ENCODE measurements at regions not wholly inside any gene's neighbourhood (a gene's known extent, or its start where the extent isn't known, plus 50 kb on each side); places are given as distances from the start of the nearest gene placed in this dataset.

DNA sequence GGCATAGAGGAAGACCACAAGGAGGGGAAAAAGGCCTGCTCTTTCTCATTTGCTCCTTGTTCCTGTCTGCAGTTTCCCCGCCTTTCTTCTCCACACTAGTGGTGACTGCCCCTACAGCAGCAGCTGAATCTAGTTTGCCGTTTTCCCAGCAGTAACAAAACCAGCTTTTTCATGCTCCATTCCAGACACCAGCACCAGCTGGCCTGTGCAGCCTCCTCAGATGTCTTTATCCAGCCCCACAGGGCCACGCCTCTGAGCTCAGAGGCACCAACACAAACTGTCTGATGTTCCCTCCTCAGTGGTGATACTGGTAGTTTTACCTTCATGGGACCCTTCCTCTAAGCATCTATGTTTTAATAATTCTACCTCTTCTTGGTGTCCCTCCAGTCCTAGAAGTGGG lies 70.4 kb upstream of the SLC24A3 start:
- no peak for DNase-seq
- Mint-ChIP-seq H3K9me3 (no peaks in the 10 kb centered on the region), H3K27ac (no peak overlapping the region), H3K4me3 (no peak overlapping the region), H3K4me1 (no peaks in the 10 kb centered on the region), H3K36me3 (ENCODE audit: low read depth) (no peaks in the 10 kb centered on the region), H3K27me3 (peaks cover 2% of the 10 kb centered on the region)
- ChIA-PET CTCF (no interaction called here), POLR2A (no interaction called here)

DNA sequence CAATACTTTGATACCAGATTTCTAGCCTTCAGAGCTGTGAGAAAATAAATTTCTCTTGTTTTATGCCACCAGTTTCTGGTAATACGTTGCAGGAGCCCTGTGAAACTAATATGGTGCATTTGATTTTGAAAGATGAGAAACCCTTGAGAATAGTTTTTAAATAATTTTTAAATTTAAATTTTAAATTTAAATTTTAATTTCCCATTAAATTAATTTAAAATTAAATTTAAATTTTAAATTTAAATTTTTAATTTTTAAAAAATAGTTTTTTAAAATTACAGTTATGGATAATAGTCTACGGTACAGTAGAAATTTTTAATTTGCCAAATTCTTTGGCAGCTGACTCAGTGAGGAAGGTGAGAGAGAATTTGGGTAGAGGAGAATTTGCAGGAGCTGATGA lies 68.6 kb upstream of the SLC24A3 start:
- Mint-ChIP-seq H3K27ac (no peak overlapping the region), H3K4me3 (no peak overlapping the region), H3K27me3 (peaks cover 2% of the 10 kb centered on the region), H3K36me3 (ENCODE audit: low read depth) (no peaks in the 10 kb centered on the region), H3K4me1 (no peaks in the 10 kb centered on the region), H3K9me3 (no peaks in the 10 kb centered on the region)
- POLR2A ChIA-PET, result no interaction called here
- DNase-seq, result no peak
- CTCF ChIA-PET, result no interaction called here

GRCh38 chr20:19161336-19161735 lies 51.1 kb upstream of the SLC24A3 start:
- CTCF ChIA-PET, result no interaction called here
- POLR2A ChIA-PET, result no interaction called here
- no peaks in the 10 kb centered on the region for H3K27me3 Mint-ChIP-seq
- no peak overlapping the region for H3K27ac Mint-ChIP-seq
- no peaks in the 10 kb centered on the region for H3K36me3 Mint-ChIP-seq (ENCODE audit: low read depth)
- H3K9me3 Mint-ChIP-seq, result peaks cover 8% of the 10 kb centered on the region
- no peaks in the 10 kb centered on the region for H3K4me1 Mint-ChIP-seq
- DNase-seq, result no peak
- no peak overlapping the region for H3K4me3 Mint-ChIP-seq

Measured in activated CD4-positive, alpha-beta T cell treated with anti-CD3 and anti-CD28 coated beads, Interleukin-2, amount 10 ng/mL, durations not matched to agents 7 days and 5 days (primary cell).